Neural cell (in vitro differentiated cells): ENCODE measurements at regions not wholly inside any gene's neighbourhood (a gene's known extent, or its start where the extent isn't known, plus 50 kb on each side); places are given as distances from the start of the nearest gene placed in this dataset.

ENCODE experiments used
- H2AFZ ChIP-seq: fragments of 200-600, 300-800 bp; sonication (generic), shearing (Covaris generic); 2 replicates; pipeline ENCODE4 v1.6.0; 2014; ENCODE audit warnings: low read depth, mild to moderate bottlenecking, antibody characterized with exemption, low read length, moderate library complexity
- H3F3A ChIP-seq: fragments of 200-600 bp; shearing (Covaris generic); 2 replicates; pipeline ENCODE4 v1.6.1; 2016; ENCODE audit warnings: mild to moderate bottlenecking, moderate library complexity, mixed read lengths, antibody characterized with exemption, low read length; ENCODE audit not compliant: insufficient read depth, poor library complexity, severe bottlenecking
- H3K27ac ChIP-seq: fragments of 200-600, 300-800 bp; sonication (generic), shearing (Covaris generic); 2 replicates; pipeline ENCODE4 v1.5.1; 2014; ENCODE audit warnings: mild to moderate bottlenecking, low read length, moderate library complexity
- H3K27me3 ChIP-seq: fragments of 300-800, 200-600 bp; sonication (generic), shearing (Covaris generic); 2 replicates; pipeline ENCODE4 v1.6.0; 2014; ENCODE audit warnings: mild to moderate bottlenecking, low read depth, low read length, moderate library complexity; ENCODE audit not compliant: insufficient read depth
- H3K36me3 ChIP-seq: fragments of 300-800, 200-600 bp; sonication (generic), shearing (Covaris generic); 2 replicates; pipeline ENCODE4 v1.5.1; 2014; ENCODE audit warnings: mild to moderate bottlenecking, antibody characterized with exemption, low read length, moderate library complexity; ENCODE audit not compliant: insufficient read depth
- H3K4me2 ChIP-seq: fragments of 300-800, 200-600 bp; sonication (generic), shearing (Covaris generic); 2 replicates; pipeline ENCODE4 v1.6.0; 2014; ENCODE audit warnings: mild to moderate bottlenecking, low read length
- H3K4me3 ChIP-seq: fragments of 300-800, 200-600 bp; sonication (generic), shearing (Covaris generic); 2 replicates; pipeline ENCODE4 v1.5.1; 2014; ENCODE audit warnings: mild to moderate bottlenecking, low read length, moderate library complexity
- H3K79me2 ChIP-seq: fragments of 200-600 bp; shearing (Covaris generic); replicated peaks from 2 replicates; pipeline ENCODE4 v1.6.0; 2014; ENCODE audit warnings: mild to moderate bottlenecking, low read length, moderate library complexity; ENCODE audit not compliant: insufficient read depth
- H3K9ac ChIP-seq: fragments of 300-800, 200-600 bp; sonication (generic), shearing (Covaris generic); 2 replicates; pipeline ENCODE4 v1.6.1; 2016; ENCODE audit warnings: mild to moderate bottlenecking, low read length, mixed read lengths
- H3K9me2 ChIP-seq: fragments of 200-600 bp; shearing (Covaris generic); 2 replicates; pipeline ENCODE4 v1.6.1; 2016; ENCODE audit warnings: mild to moderate bottlenecking, low read length, mixed read lengths; ENCODE audit not compliant: insufficient read depth
- H3K9me3 ChIP-seq: fragments of 200-600, 300-800 bp; sonication (generic), shearing (Covaris generic); 2 replicates; pipeline ENCODE4 v1.6.1; 2016; ENCODE audit warnings: mild to moderate bottlenecking, mixed run types, low read length, moderate library complexity, mixed read lengths
- H4K20me1 ChIP-seq: fragments of 200-600 bp; shearing (Covaris generic); 2 replicates; pipeline ENCODE4 v1.6.1; 2016; ENCODE audit warnings: mild to moderate bottlenecking, mixed run types; ENCODE audit not compliant: insufficient read depth
- CTCF ChIP-seq: fragments of 450-650 bp; IDR thresholded peaks from 2 replicates; pipeline ENCODE4 v1.5.1; 2014; ENCODE audit warnings: antibody characterized with exemption, mild to moderate bottlenecking, moderate library complexity; ENCODE audit not compliant: poor library complexity, severe bottlenecking
- EP300 ChIP-seq: fragments of 450-650 bp; conservative IDR thresholded peaks from 2 replicates; pipeline ENCODE4 v1.6.1; 2014; ENCODE audit warnings: antibody characterized with exemption, mild to moderate bottlenecking, moderate library complexity; ENCODE audit not compliant: poor library complexity, severe bottlenecking
- EZH2 ChIP-seq: fragments of 200-600, 300-800 bp; shearing (Covaris generic), sonication (generic); IDR thresholded peaks from 2 replicates; pipeline ENCODE4 v1.6.1; 2014; ENCODE audit warnings: antibody characterized with exemption, low read length, borderline replicate concordance, mild to moderate bottlenecking; ENCODE audit not compliant: insufficient read depth, poor library complexity, severe bottlenecking
- MXI1 ChIP-seq: fragments of 450-650 bp; conservative IDR thresholded peaks from 2 replicates; pipeline ENCODE4 v1.6.1; 2014; ENCODE audit warnings: antibody characterized with exemption, mild to moderate bottlenecking; ENCODE audit not compliant: poor library complexity, severe bottlenecking
- POLR2AphosphoS5 ChIP-seq: IDR thresholded peaks from 2 replicates; pipeline ENCODE4 v1.6.1; 2012
- RAD21 ChIP-seq: fragments of 450-650 bp; conservative IDR thresholded peaks from 2 replicates; pipeline ENCODE4 v1.6.1; 2014; ENCODE audit warnings: antibody characterized with exemption, mild to moderate bottlenecking, moderate library complexity
- REST ChIP-seq: IDR thresholded peaks from 2 replicates; pipeline ENCODE4 v1.6.1; 2012; ENCODE audit warnings: borderline replicate concordance
- SMC3 ChIP-seq: fragments of 450-650 bp; conservative IDR thresholded peaks from 2 replicates; pipeline ENCODE4 v1.6.1; 2014; ENCODE audit warnings: antibody characterized with exemption, mild to moderate bottlenecking, moderate library complexity; ENCODE audit not compliant: poor library complexity
- TAF1 ChIP-seq: IDR thresholded peaks from 2 replicates; pipeline ENCODE4 v1.6.1; 2012; ENCODE audit warnings: low read depth

GRCh38 chr4:96755569-96756484 lies 915.9 kb downstream of the PDHA2 start:
- Histone ChIP-seq H3K9ac (no peak overlapping the region), H2AFZ (no peak overlapping the region), H4K20me1 (no peaks in the 10 kb centered on the region), H3K27ac (no peak overlapping the region), H3K36me3 (no peaks in the 10 kb centered on the region), H3K9me2 (no peaks in the 10 kb centered on the region), H3K27me3 (no peaks in the 10 kb centered on the region), H3K79me2 (no peaks in the 10 kb centered on the region), H3K4me3 (no peak overlapping the region), H3F3A (no peaks in the 10 kb centered on the region), H3K9me3 (no peaks in the 10 kb centered on the region), H3K4me2 (no peak overlapping the region)
- TF ChIP-seq EZH2 (no peak), MXI1 (no peak), REST (no peak), SMC3 (no peak), CTCF (no peak), RAD21 (no peak), TAF1 (no peak), EP300 (no peak), POLR2AphosphoS5 (no peak)

GRCh38 chr4:96756584-96756983 lies 916.7 kb downstream of the PDHA2 start:
- Histone ChIP-seq H3K4me2 (no peak overlapping the region), H3K27ac (no peak overlapping the region), H3F3A (no peaks in the 10 kb centered on the region), H3K27me3 (no peaks in the 10 kb centered on the region), H3K9me2 (no peaks in the 10 kb centered on the region), H3K4me3 (no peak overlapping the region), H3K79me2 (no peaks in the 10 kb centered on the region), H3K9me3 (no peaks in the 10 kb centered on the region), H4K20me1 (no peaks in the 10 kb centered on the region), H3K9ac (no peak overlapping the region), H2AFZ (no peak overlapping the region), H3K36me3 (no peaks in the 10 kb centered on the region)
- TF ChIP-seq RAD21 (no peak), CTCF (no peak), REST (no peak)
